ENCODE measurements at regions not wholly inside any gene's neighbourhood (a gene's known extent, or its start where the extent isn't known, plus 50 kb on each side); places are given as distances from the start of the nearest gene placed in this dataset.

DNA sequence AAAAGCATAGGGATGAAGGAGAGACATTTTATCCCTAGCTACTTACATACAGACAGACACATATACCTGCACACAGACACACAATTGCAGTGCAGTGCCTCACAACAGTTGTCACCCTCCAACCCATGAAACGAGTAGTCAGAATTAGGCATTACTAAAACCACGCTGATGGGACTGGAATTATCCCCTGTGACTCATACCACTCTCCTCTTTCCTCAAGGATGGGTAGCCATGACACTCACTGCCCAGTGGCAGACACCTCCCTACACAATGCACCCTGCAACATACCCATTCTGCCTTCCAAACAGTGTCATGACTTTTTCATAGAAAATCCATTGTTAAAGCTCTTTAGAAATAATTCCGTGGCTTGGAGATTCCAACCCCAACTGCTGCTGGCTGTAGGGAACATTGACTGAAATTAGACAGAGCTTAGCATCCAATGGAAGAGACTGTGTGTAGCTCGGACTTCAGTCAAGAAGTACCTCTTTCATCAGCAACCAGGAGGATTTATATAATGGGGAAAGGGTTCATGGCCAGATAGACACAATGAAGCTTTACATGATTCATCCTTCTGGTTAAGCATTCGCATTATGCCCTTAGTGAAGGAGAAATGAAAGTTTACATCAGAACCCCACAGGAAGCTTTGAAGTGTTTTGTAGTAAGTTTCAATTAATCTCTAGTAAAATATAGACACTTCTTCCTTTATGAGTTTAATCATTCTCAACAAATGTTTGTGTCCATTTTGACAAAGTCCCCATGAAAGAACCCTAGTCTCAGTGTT is 155.2 kb downstream of the FBXO15 start:
- H3K36me3 ChIP-seq (ENCODE audit: control insufficient read depth, insufficient read depth, low read length): no peaks in the 10 kb centered on the region
- H3K27me3 ChIP-seq (ENCODE audit: control insufficient read depth, insufficient read depth, low read length, poor library complexity, severe bottlenecking): no peaks in the 10 kb centered on the region
- Mint-ChIP-seq H3K9me3 (peaks cover 16% of the 10 kb centered on the region), H3K36me3 (ENCODE audit: low read depth) (no peaks in the 10 kb centered on the region), H3K4me3 (no peak overlapping the region), H3K4me1 (no peaks in the 10 kb centered on the region), H3K27me3 (ENCODE audit: insufficient read depth) (no peaks in the 10 kb centered on the region), H3K27ac (no peak overlapping the region)
- TF ChIP-seq, protein P1, sequence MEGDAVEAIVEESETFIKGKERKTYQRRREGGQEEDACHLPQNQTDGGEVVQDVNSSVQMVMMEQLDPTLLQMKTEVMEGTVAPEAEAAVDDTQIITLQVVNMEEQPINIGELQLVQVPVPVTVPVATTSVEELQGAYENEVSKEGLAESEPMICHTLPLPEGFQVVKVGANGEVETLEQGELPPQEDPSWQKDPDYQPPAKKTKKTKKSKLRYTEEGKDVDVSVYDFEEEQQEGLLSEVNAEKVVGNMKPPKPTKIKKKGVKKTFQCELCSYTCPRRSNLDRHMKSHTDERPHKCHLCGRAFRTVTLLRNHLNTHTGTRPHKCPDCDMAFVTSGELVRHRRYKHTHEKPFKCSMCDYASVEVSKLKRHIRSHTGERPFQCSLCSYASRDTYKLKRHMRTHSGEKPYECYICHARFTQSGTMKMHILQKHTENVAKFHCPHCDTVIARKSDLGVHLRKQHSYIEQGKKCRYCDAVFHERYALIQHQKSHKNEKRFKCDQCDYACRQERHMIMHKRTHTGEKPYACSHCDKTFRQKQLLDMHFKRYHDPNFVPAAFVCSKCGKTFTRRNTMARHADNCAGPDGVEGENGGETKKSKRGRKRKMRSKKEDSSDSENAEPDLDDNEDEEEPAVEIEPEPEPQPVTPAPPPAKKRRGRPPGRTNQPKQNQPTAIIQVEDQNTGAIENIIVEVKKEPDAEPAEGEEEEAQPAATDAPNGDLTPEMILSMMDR (conservative IDR thresholded peaks at IDR 0.05): no peak
- no peaks in the 10 kb centered on the region for H3K4me1 ChIP-seq (ENCODE audit: control insufficient read depth, insufficient read depth, low read length)
- no peaks in the 10 kb centered on the region for H3K9me3 ChIP-seq (ENCODE audit: control insufficient read depth, low read length)
- H3K4me3 ChIP-seq (ENCODE audit: low read length): no peak overlapping the region
- no peak overlapping the region for H3K9ac ChIP-seq (ENCODE audit: extremely low read depth, low read length, poor library complexity, severe bottlenecking)
- DNase-seq: no peak
- 80 to 91% methylated on average over 2 to 5 of the region's 5 CpGs for WGBS, 2 experiments (ENCODE audit: insufficient coverage in 1 of 2, insufficient read length in 1 of 2)
- H3K27ac ChIP-seq (ENCODE audit: low read depth, low read length): no peak overlapping the region

DNA sequence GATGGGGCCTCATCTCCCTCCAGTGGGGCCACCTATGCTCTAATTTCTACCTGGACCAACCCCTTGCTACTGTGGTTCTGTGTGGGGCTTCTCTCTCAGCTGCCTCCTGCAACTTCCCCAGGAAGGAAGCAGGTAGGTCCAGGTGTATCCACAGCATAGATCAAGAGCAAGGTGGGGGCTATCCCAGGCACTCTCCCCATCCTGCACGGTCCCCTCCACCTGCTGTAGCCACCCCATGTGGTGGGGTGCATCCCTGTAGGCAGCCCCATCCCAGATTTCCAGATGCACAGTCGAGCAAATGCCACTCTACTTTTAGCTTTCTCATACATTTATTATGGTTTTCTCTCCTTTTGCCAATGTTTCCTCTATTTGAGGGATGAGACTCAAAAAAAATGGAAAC is 156.1 kb downstream of the FBXO15 start:
- H3K9me3 ChIP-seq (ENCODE audit: control insufficient read depth, low read length): no peaks in the 10 kb centered on the region
- H3K27ac ChIP-seq (ENCODE audit: low read depth, low read length): no peak overlapping the region
- H3K9ac ChIP-seq (ENCODE audit: extremely low read depth, low read length, poor library complexity, severe bottlenecking): no peak overlapping the region
- H3K27ac Mint-ChIP-seq: no peak overlapping the region
- no peak overlapping the region for H3K4me3 ChIP-seq (ENCODE audit: low read length)
- no peak overlapping the region for H3K4me3 Mint-ChIP-seq
- H3K9me3 Mint-ChIP-seq: peaks cover 14% of the 10 kb centered on the region
- no peaks in the 10 kb centered on the region for H3K36me3 Mint-ChIP-seq (ENCODE audit: low read depth)
- H3K27me3 Mint-ChIP-seq (ENCODE audit: insufficient read depth): no peaks in the 10 kb centered on the region
- WGBS, 2 experiments (ENCODE audit: insufficient coverage in 1 of 2, insufficient read length in 1 of 2): 74% methylated on average over 2 of the region's 2 CpGs; no CpG with 5 or more reads in 1 of the 2 experiments
- no peaks in the 10 kb centered on the region for H3K4me1 Mint-ChIP-seq
- no peaks in the 10 kb centered on the region for H3K36me3 ChIP-seq (ENCODE audit: control insufficient read depth, insufficient read depth, low read length)
- no peaks in the 10 kb centered on the region for H3K27me3 ChIP-seq (ENCODE audit: control insufficient read depth, insufficient read depth, low read length, poor library complexity, severe bottlenecking)
- TF ChIP-seq, protein P1 (conservative IDR thresholded peaks at IDR 0.05): no peak
- H3K4me1 ChIP-seq (ENCODE audit: control insufficient read depth, insufficient read depth, low read length): no peaks in the 10 kb centered on the region
- no peak for DNase-seq

DNA sequence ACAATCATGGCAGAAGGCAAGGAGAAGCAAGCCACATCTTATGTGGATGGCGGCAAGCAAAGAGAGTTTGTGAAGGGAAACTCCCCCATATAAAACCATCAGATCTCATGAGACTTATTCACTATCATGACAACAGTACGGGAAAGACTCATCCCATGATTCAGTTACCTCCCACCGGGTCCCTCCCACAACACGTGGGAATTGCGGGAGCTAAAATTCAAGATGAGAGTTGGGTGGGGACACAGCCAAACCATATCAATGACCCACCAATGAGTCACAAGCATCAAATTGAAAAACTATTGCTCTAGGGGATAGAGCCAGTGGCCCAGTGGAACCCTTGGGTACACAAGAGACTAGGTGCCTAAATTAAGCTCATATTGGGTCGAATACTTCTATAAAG is 157.4 kb downstream of the FBXO15 start:
- 95% methylated on average over 6 of the region's 6 CpGs; no CpG with 5 or more reads in 1 of the 2 experiments for WGBS, 2 experiments (ENCODE audit: insufficient coverage in 1 of 2, insufficient read length in 1 of 2)
- DNase-seq: no peak
- Histone ChIP-seq H3K27ac (ENCODE audit: low read depth, low read length) (no peak overlapping the region), H3K4me1 (ENCODE audit: control insufficient read depth, insufficient read depth, low read length) (no peaks in the 10 kb centered on the region), H3K9ac (ENCODE audit: extremely low read depth, low read length, poor library complexity, severe bottlenecking) (no peak overlapping the region), H3K9me3 (ENCODE audit: control insufficient read depth, low read length) (no peaks in the 10 kb centered on the region), H3K36me3 (ENCODE audit: control insufficient read depth, insufficient read depth, low read length) (no peaks in the 10 kb centered on the region), H3K27me3 (ENCODE audit: control insufficient read depth, insufficient read depth, low read length, poor library complexity, severe bottlenecking) (no peaks in the 10 kb centered on the region), H3K4me3 (ENCODE audit: low read length) (no peak overlapping the region)
- Mint-ChIP-seq H3K4me3 (no peak overlapping the region), H3K27ac (no peak overlapping the region), H3K9me3 (peaks cover 14% of the 10 kb centered on the region), H3K36me3 (ENCODE audit: low read depth) (no peaks in the 10 kb centered on the region), H3K4me1 (no peaks in the 10 kb centered on the region), H3K27me3 (ENCODE audit: insufficient read depth) (no peaks in the 10 kb centered on the region)
- TF ChIP-seq, protein P1 (conservative IDR thresholded peaks at IDR 0.05): no peak
